NCI-H1092 treated with DMSO at 0.1 percent for 48 hours (cell line): ENCODE measurements at regions not wholly inside any gene's neighbourhood (a gene's known extent, or its start where the extent isn't known, plus 50 kb on each side); places are given as distances from the start of the nearest gene placed in this dataset.
"Not testable (repeated sequence)": the region's sequence is repeated elsewhere in the genome, so short reads cannot be mapped to it uniquely, and the experiment has no call there.

Experiments
- DNase-seq: peaks from one replicate; lab custom pipeline; 2025; lab: John Stamatoyannopoulos, UW

- no peak for DNase-seq
These were observed 972.9 kb upstream of the PCDH20 start for GRCh38 chr13:62388515-62388914.

- DNase-seq: peak; percentile 33
These were observed 972.0 kb upstream of the PCDH20 start for GRCh38 chr13:62387647-62388046.

- DNase-seq: not testable (repeated sequence)
These were observed 963.6 kb upstream of the PCDH20 start for GRCh38 chr13:62379241-62379640.

GRCh38 chr13:62377838-62378237 lies 962.2 kb upstream of the PCDH20 start:
- no peak for DNase-seq

- DNase-seq: no peak
These were observed 960.0 kb upstream of the PCDH20 start for GRCh38 chr13:62375653-62376052.

GRCh38 chr13:62371737-62372136 lies 956.1 kb upstream of the PCDH20 start:
- DNase-seq: no peak

GRCh38 chr13:62367971-62368370 lies 952.3 kb upstream of the PCDH20 start:
- not testable (repeated sequence) for DNase-seq

GRCh38 chr13:62360609-62361008 lies 945.0 kb upstream of the PCDH20 start:
- peak; percentile 50 for DNase-seq

GRCh38 chr13:62358646-62358932 lies 942.9 kb upstream of the PCDH20 start:
- no peak for DNase-seq

GRCh38 chr13:62357887-62358645 lies 942.4 kb upstream of the PCDH20 start:
- peak; percentile 26 for DNase-seq

GRCh38 chr13:62356977-62357376 lies 941.3 kb upstream of the PCDH20 start:
- DNase-seq: no peak

GRCh38 chr13:62337109-62337880 lies 921.6 kb upstream of the PCDH20 start:
- no peak for DNase-seq

- no peak for DNase-seq
These were observed 920.9 kb upstream of the PCDH20 start for GRCh38 chr13:62336507-62336906.

- DNase-seq: no peak
These were observed 917.8 kb upstream of the PCDH20 start for GRCh38 chr13:62333466-62333865.

GRCh38 chr13:62331384-62331783 lies 915.7 kb upstream of the PCDH20 start:
- no peak for DNase-seq

- DNase-seq: no peak
These were observed 911.7 kb upstream of the PCDH20 start for GRCh38 chr13:62327367-62327766.

- no peak for DNase-seq
These were observed 909.2 kb upstream of the PCDH20 start for GRCh38 chr13:62324842-62325241.

- no peak for DNase-seq
These were observed 906.2 kb upstream of the PCDH20 start for GRCh38 chr13:62321895-62322294.

GRCh38 chr13:62321139-62321538 lies 905.5 kb upstream of the PCDH20 start:
- DNase-seq: no peak

- DNase-seq: peak; percentile 83
These were observed 904.8 kb upstream of the PCDH20 start for GRCh38 chr13:62320129-62321108.

- no peak for DNase-seq
These were observed 894.3 kb upstream of the PCDH20 start for GRCh38 chr13:62309904-62310303.

- no peak for DNase-seq
These were observed 890.1 kb upstream of the PCDH20 start for GRCh38 chr13:62305756-62306155.
